Heart left ventricle (tissue), 13 donors: ENCODE measurements at regions not wholly inside any gene's neighbourhood (a gene's known extent, or its start where the extent isn't known, plus 50 kb on each side); places are given as distances from the start of the nearest gene placed in this dataset.

ENCODE experiments used
- CTCF ChIP-seq, 12 donors: fragments of 200-600 bp; sonication (generic) in 4 of 12; IDR thresholded peaks; one replicate each; pipeline versions ENCODE4 v1.5.0 to v1.8.0; 2018 to 2022; ENCODE audit warnings: antibody characterized with exemption in 12 of 12, mild to moderate bottlenecking in 5 of 12
- POLR2A ChIP-seq, 2 donors: fragments of 450-650 bp; IDR thresholded peaks; one replicate each; pipeline ENCODE4 v1.6.1; 2017; ENCODE audit warnings: antibody characterized with exemption in 2 of 2, mild to moderate bottlenecking in 2 of 2, moderate library complexity in 2 of 2
- donor health status: ischemic (EF 13 %, LVEDD 7.1; RV severe dilation, severe dysfunction).
- donor health status: DM: no; HTN: yes; CAD: no.
- donor health status: DM: no; HTN: no; CAD: no.
- donor health status: ischemic (EF 25% LVEDD 6.9; RV normal size, moderate dysfunction).
- donor health status: ischemic (EF 25% LVEDD 5.7; RV mildly dilated, moderate dysfunction).
- donor health status: ischemic (EF 35%, LVEDD 5.7; RV mildly dilated, moderate dysfunction).
- donor health status: nonischemic (EF 11% LVEDD 7.7; RV severe dilation, severe dysfunction).
- donor health status: DM: yes; HTN: yes; CAD: no.
- donor health status: PGD.
- donor health status: ischemic (EF 29% LVEDD 5.4; RV normal size, mild dysfunction).
- donor health status: nonischemic (EF 23%, LVEDD 6.1; RV moderate dilation, normal function).

DNA sequence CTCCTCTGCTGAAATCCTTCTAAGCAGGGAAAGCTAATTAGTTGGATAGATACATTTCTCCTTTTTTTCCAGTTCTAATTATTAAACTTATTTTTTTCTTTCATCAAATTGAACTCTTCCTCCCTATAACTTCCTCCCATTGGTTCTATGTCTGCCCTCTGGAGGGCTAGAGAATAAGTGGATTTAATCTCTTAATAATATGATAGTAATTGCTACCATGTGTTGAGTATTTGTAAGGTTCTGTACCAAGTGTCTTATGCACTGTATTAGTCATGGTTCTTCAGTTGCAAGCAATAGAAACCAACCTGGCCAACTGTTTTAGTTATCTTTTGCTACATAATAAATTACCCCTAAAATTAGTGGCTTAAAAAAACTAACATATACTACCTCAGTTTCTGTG lies 190.5 kb upstream of the PLXNC1 start:
- TF ChIP-seq POLR2A (IDR thresholded peaks at IDR 0.05) (no peak), CTCF (IDR thresholded peaks at IDR 0.05) (no peak)
